Cardiac muscle cell (in vitro differentiated cells and primary cell): ENCODE measurements at regions not wholly inside any gene's neighbourhood (a gene's known extent, or its start where the extent isn't known, plus 50 kb on each side); places are given as distances from the start of the nearest gene placed in this dataset.
"Not testable (repeated sequence)": the region's sequence is repeated elsewhere in the genome, so short reads cannot be mapped to it uniquely, and the experiment has no call there.

Experiments
- DNase-seq, 2 donors: peaks; one replicate each; pipeline versions ENCODE4 v3.0.0 to v3.0.0-alpha.2; 2010 to 2017; ENCODE audit warnings: low read depth in 1 of 2, low spot score in 1 of 2
- H3K27ac ChIP-seq: fragments of 200-600 bp; sonication (generic); 2 replicates; pipeline ENCODE4 v1.5.1; 2016
- H3K27me3 ChIP-seq: fragments of 200-600 bp; sonication (generic); 2 replicates; pipeline ENCODE4 v1.6.0; 2016; ENCODE audit warnings: control low read depth
- H3K36me3 ChIP-seq: fragments of 200-600 bp; sonication (generic); 2 replicates; pipeline ENCODE4 v1.5.1; 2016; ENCODE audit warnings: control low read depth
- H3K4me1 ChIP-seq: fragments of 200-600 bp; sonication (generic); 2 replicates; pipeline ENCODE4 v1.8.1; 2017; ENCODE audit warnings: low read depth, mild to moderate bottlenecking, mixed run types
- H3K4me3 ChIP-seq: fragments of 200-600 bp; sonication (generic); 2 replicates; pipeline ENCODE4 v1.5.1; 2016; ENCODE audit warnings: mild to moderate bottlenecking
- H3K9me3 ChIP-seq: fragments of 200-600 bp; sonication (generic); 2 replicates; pipeline ENCODE4 v1.5.1; 2017; ENCODE audit warnings: low read depth, mild to moderate bottlenecking, control low read depth
- TF ChIP-seq, protein P1 (sequence below): IDR thresholded peaks from 2 replicates; pipeline ENCODE4 v1.5.1; 2012; ENCODE audit warnings: low read depth, mild to moderate bottlenecking, low read length

DNA sequence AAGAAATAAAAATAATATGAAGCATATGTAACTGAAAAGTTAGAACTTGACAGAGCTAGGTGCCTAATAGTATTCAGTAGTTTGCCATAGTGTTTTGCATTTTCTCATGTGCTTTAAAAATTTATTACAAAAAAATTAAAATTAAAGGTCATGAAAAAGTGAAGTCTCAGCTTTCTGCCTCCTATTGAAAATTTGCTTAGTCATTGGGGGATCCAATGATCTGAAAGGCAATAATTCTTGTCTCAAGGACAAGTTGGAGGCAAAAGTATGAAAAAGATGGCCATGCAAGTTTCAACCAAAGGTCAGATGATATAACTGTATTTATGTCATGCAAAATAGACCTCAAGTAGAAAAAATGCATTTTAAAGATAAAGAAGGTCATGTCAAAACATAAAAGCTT is 140.7 kb downstream of the DUSP10 start:
- Histone ChIP-seq H3K36me3 (no peaks in the 10 kb centered on the region), H3K27ac (no peak overlapping the region), H3K9me3 (no peaks in the 10 kb centered on the region), H3K4me3 (no peak overlapping the region), H3K4me1 (no peaks in the 10 kb centered on the region), H3K27me3 (no peaks in the 10 kb centered on the region)
- no peak for DNase-seq
- TF ChIP-seq, protein P1, sequence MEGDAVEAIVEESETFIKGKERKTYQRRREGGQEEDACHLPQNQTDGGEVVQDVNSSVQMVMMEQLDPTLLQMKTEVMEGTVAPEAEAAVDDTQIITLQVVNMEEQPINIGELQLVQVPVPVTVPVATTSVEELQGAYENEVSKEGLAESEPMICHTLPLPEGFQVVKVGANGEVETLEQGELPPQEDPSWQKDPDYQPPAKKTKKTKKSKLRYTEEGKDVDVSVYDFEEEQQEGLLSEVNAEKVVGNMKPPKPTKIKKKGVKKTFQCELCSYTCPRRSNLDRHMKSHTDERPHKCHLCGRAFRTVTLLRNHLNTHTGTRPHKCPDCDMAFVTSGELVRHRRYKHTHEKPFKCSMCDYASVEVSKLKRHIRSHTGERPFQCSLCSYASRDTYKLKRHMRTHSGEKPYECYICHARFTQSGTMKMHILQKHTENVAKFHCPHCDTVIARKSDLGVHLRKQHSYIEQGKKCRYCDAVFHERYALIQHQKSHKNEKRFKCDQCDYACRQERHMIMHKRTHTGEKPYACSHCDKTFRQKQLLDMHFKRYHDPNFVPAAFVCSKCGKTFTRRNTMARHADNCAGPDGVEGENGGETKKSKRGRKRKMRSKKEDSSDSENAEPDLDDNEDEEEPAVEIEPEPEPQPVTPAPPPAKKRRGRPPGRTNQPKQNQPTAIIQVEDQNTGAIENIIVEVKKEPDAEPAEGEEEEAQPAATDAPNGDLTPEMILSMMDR = no peak

GRCh38 chr1:221602830-221603229 is 139.1 kb downstream of the DUSP10 start:
- no peaks in the 10 kb centered on the region for H3K4me1 ChIP-seq
- no peaks in the 10 kb centered on the region for H3K27me3 ChIP-seq
- H3K36me3 ChIP-seq = no peaks in the 10 kb centered on the region
- TF ChIP-seq, protein P1 = no peak
- no peak for DNase-seq
- H3K9me3 ChIP-seq = no peaks in the 10 kb centered on the region
- H3K27ac ChIP-seq = no peak overlapping the region
- no peak overlapping the region for H3K4me3 ChIP-seq

GRCh38 chr1:221604390-221604789 is 137.5 kb downstream of the DUSP10 start:
- not testable (repeated sequence) for H3K27ac ChIP-seq, H3K4me1 ChIP-seq, H3K4me3 ChIP-seq, H3K27me3 ChIP-seq, H3K9me3 ChIP-seq, H3K36me3 ChIP-seq, DNase-seq

DNA sequence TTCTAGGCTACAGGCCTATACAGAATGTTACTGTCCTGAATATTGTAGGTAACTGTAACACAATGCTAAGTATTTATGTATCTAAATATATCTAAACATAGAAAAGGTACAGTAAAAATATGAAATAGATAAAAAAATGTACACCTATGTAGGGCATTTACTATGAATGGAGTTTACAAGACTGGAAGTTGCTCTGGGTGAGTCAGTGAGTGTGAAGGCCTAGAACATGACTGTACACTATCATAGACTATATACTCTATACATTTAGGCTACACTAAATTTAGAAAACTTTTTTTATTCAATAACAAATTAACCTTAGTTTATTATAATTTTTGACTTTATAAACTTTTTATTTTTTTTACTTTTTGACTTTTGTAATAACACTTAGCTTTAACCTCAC is 136.9 kb downstream of the DUSP10 start:
- H3K27ac ChIP-seq = no peak overlapping the region
- no peak for DNase-seq
- no peak overlapping the region for H3K4me3 ChIP-seq
- no peaks in the 10 kb centered on the region for H3K27me3 ChIP-seq
- no peaks in the 10 kb centered on the region for H3K36me3 ChIP-seq
- H3K4me1 ChIP-seq = no peaks in the 10 kb centered on the region
- no peaks in the 10 kb centered on the region for H3K9me3 ChIP-seq
- TF ChIP-seq, protein P1 = no peak

GRCh38 chr1:221605569-221605968 is 136.3 kb downstream of the DUSP10 start:
- no peak overlapping the region for H3K27ac ChIP-seq
- no peaks in the 10 kb centered on the region for H3K27me3 ChIP-seq
- TF ChIP-seq, protein P1 = no peak
- no peak overlapping the region for H3K4me3 ChIP-seq
- H3K36me3 ChIP-seq = no peaks in the 10 kb centered on the region
- no peak for DNase-seq
- no peaks in the 10 kb centered on the region for H3K4me1 ChIP-seq
- H3K9me3 ChIP-seq = no peaks in the 10 kb centered on the region

DNA sequence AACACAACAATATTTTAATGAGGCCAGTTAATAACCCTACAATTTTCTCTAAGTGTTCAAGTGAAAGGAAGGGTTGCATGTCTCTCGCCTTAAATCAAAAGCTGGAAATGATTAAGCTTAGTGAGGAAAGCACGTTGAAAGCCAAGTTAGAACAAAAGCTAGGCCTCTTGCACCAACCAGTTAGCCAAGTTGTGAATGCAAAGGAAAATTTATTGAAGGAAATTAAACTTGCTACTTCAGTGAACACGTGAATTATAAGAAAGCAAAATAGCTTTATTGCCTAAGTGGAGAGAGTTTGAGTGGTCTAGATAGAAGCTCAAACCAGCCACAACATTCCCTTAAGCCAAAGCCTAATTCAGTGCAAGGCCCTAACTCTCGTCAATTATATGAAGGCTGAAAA is 135.6 kb downstream of the DUSP10 start:
- H3K36me3 ChIP-seq = no peaks in the 10 kb centered on the region
- DNase-seq = no peak
- no peaks in the 10 kb centered on the region for H3K27me3 ChIP-seq
- no peaks in the 10 kb centered on the region for H3K4me1 ChIP-seq
- no peak overlapping the region for H3K27ac ChIP-seq
- H3K4me3 ChIP-seq = no peak overlapping the region
- H3K9me3 ChIP-seq = no peaks in the 10 kb centered on the region
- TF ChIP-seq, protein P1 = no peak
